GM19239 (cell line): ENCODE measurements at regions not wholly inside any gene's neighbourhood (a gene's known extent, or its start where the extent isn't known, plus 50 kb on each side); places are given as distances from the start of the nearest gene placed in this dataset.

ENCODE experiments used
- DNase-seq: peaks from one replicate; pipeline ENCODE4 v3.0.0; 2011; ENCODE audit warnings: low spot score; ENCODE audit not compliant: insufficient read length
- FAIRE-seq: peaks from 2 replicates; lab custom pipeline; 2011; peaks lifted over from hg19 to GRCh38; lab: Jason Lieb, UNC

GRCh38 chr20:6467562-6467961 lies 299.9 kb upstream of the BMP2 start:
- DNase-seq (no peak), FAIRE-seq (no peak)

DNA sequence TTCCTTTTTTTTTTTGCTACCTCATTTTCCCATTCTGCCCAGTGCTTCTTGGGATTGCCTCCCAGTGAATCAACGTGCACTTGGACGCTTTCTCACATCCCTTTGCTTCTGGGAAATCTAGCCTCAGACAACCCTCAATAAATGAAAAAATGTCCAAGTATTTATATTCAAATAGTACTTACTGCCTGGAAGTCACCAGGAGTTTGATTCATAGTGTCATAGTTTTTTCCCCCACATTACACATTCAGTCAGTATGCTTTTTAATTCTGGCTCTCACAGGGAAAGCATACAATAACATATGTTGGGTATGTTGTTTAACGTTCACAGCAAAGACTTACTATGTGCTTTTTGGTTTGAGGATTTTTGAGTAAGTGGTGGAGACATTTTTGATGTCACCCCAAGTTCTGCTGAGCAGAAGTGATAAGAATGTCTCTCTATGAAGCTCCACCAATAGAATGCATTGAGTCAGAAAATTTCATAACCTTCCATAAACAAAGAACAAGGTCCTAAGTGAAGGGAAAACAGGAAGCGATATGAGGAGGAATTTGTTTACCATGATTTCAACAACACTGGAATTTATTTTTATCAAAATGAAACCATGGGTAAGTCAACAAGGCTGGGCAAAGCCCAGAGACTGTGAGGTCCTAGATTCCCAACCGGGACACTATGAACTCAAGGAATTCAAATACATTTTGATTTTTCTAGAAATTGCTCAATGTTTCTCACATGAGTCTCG lies 301.2 kb upstream of the BMP2 start:
- no peak for FAIRE-seq

DNA sequence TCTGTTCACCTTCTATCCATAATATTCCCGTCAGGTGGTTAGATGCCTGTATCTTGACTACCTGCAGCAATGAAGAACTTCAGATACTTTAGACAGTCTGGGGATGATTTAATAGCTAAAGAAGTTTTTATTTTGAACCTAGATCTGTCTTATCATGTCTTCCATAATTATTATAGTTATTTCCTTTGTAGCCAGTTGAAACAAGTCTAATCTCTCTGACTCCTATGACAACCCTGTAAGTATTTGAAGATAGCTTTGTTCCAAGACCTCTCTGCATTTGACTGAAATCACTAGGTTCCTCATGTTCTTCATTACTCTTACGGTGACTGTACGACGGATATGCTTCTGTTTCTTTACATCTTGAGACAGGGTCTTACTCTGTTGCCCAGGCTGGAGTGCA lies 316.6 kb upstream of the BMP2 start:
- no peak for DNase-seq

More for the DNA sequence above, 301.2 kb upstream of the BMP2 start:
- DNase-seq = no peak

GRCh38 chr20:6440443-6440799 lies 317.6 kb upstream of the FERMT1 start:
- FAIRE-seq (no peak), DNase-seq (no peak)

More for the DNA sequence above, 316.6 kb upstream of the BMP2 start:
- no peak for FAIRE-seq

DNA sequence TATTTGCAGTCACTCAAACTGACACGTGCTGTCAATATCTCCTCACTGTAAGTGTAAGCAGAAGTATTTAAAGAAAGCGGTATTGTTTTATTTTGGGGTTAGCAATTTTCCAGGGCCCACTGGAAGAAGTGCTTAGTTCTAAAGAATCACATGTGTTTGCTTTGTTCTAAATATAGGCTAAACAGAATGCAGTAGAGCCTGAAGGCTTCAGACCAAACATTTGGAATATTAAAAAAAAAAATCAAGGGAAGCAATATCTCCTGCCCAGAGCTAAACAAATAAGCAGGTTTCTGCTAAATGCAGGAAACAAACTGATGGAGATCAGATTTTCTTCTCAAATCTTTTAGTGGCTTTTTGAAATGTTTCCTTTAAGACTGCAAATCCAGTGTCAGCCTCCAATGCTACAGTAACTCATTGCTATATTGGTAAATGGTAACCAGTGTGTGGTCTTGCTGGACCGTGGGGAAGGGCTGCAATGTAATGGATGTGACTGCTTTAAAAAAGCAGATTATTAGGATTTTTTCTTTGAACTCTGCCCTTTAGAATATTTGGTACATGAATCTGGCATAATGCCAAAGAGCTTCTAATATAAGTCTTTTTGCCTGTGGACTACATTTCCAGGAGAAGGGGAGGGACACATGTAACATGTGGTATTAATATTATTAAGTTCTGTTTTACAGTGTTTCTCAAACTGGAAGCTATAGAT lies 317.1 kb upstream of the FERMT1 start:
- DNase-seq (no peak), FAIRE-seq (no peak)

DNA sequence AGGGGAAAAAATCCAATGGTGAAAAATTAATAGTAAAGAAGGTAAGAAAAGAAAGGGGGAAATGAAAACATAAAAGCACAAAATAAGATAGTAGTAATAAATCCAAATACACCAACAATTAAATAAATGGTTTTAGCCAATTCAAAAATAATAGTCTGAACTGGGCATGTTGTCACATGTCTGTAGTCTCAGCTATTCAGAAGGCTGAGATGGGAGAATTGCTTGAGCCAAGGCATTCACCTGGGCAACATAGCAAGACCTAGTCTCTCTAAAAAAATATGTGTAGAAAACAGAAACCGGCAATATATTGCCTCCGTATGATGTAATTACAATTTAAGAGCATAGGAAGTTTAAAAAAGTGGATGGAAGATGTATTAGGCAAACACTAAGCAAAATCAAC lies 311.3 kb upstream of the FERMT1 start:
- no peak for FAIRE-seq
- no peak for DNase-seq

GRCh38 chr20:6430381-6430780 lies 307.6 kb upstream of the FERMT1 start:
- no peak for DNase-seq
- no peak for FAIRE-seq

DNA sequence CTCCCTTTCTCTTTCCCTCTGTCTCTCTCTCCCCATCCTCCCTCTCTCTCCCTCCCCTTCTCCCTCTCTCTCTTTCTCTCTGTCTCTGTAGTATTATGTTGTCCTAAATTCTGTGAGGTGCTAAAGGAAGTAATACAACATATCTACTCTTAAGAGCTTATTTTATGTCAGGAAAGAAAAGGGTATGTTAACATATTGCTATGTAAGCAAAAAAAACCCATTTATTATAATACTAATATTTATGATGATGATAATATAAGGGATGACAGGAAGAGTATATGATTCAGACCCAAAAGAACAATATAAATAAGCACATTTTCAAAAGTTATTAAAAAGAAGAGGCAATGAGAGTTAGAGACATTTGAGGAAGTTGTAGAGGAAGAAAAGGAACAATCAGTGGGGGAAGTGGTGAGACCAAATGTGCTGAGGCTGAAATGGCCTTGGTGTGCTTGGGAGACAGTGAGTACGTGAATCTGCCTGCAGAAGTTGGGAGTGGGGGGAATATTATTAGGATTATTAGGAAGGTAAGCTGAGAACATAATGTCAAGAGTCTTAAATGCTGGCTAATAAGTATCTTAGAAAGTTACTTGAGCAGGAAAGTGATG lies 303.6 kb upstream of the FERMT1 start:
- FAIRE-seq (no peak), DNase-seq (no peak)

DNA sequence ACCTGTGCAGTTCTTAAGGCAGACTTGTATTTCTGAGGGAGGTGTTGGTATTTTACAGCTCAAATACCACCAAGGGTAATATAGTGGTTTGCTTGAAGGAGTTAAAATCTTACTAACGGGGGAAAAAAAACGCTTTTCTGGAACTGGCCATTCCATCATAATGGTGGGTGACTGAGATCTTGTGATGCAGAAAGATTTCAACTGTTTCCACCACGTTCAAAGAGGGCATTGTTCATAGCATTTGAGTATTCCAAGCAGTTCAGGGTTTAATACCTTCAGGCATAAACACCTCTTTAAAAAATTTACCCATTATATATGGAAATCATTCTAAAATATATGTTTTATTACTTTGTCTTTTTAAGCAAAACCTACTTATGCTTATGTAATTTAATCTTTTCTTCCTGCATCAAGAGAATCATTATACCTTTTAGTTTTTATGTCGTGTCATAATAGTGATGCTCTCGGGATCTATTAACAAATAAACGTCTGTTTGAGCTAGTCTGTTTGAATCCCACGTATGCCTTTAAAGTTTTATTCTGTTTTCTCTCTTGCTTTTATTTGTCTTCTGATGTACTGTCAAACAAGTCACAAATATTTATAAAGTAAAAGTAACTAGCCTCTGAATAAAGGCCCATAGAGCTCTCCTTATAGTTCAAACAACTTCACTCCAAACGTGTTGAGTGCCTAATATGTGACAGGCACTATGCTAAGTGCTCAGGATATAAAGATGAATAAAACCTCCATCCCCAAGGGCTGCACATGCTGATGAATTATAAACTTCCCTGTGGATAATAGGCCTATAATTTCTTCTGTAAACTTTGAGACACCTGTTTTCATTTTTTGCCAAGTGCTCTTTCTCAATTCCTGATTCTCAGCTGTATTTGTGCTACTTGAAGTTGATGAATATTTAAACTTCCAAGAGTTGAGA lies 298.8 kb upstream of the FERMT1 start:
- DNase-seq (no peak), FAIRE-seq (no peak)

DNA sequence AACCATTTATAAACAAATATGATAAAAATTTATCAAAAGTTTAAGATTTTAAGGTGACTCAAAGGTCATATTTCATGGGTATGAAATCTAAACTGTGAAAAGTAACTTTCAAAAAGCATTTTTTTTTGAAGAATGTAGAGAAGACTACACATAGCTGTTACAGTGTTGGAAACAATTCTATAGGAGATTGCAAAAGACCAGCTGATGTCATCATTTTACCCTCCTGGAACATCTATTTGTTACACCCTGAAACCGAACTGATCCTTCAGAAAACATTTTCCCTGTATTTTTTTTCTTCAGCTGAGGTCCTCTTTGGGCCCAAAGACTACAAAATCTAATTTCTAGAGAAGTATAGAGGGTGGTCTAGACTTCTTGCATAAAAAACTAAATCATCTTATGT lies 297.5 kb upstream of the FERMT1 start:
- FAIRE-seq (no peak), DNase-seq (no peak)

DNA sequence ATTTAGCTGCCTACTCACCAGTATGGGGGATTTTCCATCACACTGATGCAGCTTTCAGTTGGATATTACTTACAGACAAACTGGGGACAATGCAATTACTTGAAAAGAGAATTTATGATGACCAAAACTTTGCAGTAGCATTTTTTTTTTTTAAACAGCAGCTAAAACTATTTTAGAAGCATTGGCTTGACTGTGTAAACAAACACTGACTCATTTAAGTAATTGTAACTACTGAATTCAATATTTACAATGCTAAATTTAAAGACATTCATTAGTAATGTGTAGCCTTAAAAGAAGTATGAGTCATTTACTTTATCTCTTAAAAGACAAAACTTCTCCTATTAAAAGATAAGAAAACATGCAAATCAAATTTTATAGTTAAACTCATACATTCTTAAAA lies 295.9 kb upstream of the FERMT1 start:
- DNase-seq (no peak), FAIRE-seq (no peak)

- DNase-seq (no peak), FAIRE-seq (no peak)
Observed at GRCh38 chr20:6416371-6416770, 293.5 kb upstream of the FERMT1 start.

GRCh38 chr20:6411651-6412050 lies 288.8 kb upstream of the FERMT1 start:
- FAIRE-seq (no peak), DNase-seq (no peak)

DNA sequence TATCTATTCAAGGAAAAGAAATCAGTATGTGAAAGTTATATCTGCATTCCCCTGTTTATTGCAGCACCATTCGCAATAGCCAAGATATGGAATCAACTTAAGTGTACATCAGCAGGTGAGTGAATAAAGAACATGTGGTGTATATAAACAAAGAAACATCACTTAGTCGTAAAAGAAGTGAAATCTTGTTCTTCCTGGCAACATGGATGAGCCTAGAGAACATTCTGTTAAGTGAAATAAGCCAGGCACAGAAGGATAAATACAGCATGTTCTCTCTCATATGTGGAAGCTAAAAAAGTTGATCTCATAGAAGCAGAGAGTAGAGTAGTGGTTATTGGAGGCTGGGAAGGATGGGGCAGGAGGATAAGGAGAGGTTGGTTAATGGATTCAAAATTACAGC lies 287.9 kb upstream of the FERMT1 start:
- DNase-seq (no peak), FAIRE-seq (no peak)

DNA sequence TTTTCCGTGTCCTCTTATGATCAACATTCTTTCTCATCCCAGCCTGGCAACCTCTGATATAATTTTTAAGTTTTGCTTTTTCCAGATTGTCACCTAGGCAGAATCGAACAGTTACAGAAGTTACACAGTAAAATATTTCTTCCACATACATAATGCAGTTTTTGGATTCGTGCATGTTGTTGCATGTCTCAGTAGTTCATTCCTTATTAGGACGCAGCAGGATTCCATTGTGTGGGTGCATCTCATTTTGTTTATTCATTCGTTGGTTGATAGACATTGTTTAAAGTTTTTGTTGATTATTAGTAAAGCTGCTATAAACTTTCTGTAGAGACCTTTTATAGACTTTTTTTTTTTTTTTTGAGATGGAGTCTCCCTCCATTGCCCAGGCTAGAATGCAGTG lies 284.3 kb upstream of the FERMT1 start:
- no peak for DNase-seq
- no peak for FAIRE-seq

- no peak for DNase-seq
- no peak for FAIRE-seq
Observed at GRCh38 chr20:6401893-6402557, 279.2 kb upstream of the FERMT1 start.

- DNase-seq (no peak), FAIRE-seq (no peak)
Observed at GRCh38 chr20:6397115-6397514, 274.3 kb upstream of the FERMT1 start.

DNA sequence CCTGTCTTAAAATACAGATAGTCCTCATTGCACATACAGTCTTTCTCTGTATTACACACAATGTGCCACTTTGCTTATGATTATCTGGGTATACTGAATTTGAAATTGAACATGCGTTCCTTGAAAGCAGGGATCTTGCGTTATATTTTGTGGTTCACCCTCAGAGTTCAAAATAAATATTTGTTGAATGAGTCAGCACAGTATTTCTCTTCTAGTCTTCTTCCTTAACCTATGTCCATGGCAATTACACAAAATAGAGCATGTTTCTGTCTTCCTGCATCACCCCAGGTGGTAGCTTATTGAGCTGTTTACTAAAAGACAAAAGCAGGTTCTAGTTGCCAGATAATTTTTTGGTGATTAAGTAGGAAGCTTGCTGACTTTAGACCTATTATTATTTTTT lies 272.9 kb upstream of the FERMT1 start:
- DNase-seq (no peak), FAIRE-seq (no peak)

- no peak for DNase-seq
- no peak for FAIRE-seq
Observed at GRCh38 chr20:6388671-6389197, 265.9 kb upstream of the FERMT1 start.

GRCh38 chr20:6384956-6385486 lies 262.2 kb upstream of the FERMT1 start:
- no peak for FAIRE-seq

More at GRCh38 chr20:6384956-6385486, 262.2 kb upstream of the FERMT1 start:
- DNase-seq = no peak
